ENCODE measurements at regions not wholly inside any gene's neighbourhood (a gene's known extent, or its start where the extent isn't known, plus 50 kb on each side); places are given as distances from the start of the nearest gene placed in this dataset.

DNA sequence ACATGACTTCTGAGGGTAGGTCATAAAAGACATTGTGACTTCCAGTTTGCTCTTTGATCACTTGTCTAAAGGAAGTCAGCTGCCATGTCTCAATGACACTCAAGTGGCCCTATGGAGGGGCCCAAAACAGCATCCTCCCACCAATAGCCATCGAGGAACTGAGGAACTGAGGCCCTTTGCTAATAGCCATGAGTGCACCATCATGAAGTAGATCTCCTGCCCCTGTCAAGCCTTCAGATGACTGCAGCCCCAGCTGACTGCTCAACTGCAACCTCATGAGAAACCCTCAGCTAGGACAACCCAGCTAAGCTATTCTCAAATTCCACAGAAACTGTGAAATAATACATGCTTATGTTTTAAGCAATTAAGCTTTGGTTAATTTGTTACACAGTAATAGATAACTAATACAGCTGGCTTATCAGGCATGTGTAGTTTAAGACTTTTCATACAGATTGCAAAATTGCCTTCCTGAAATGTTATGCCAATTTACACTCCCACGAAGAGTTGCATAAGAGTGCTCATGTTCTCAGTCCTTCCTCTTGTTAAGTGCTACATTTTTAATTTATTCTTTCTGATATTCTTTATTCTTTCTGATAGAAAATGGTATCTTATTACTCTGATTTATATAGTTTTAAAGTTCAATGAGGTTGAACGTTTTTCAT lies 105.6 kb upstream of the NDUFV2 start (continued):
- TF ChIP-seq CEBPB (tag; IDR thresholded peaks at IDR 0.05) (peak; percentile 91), CC2D1A (IDR thresholded peaks at IDR 0.05) (0 out of 2 replicates have a peak, but pooled peaks have one; percentile 29), RBM39 (optimal IDR thresholded peaks at IDR 0.05; ENCODE audit: low read depth, low read length) (no peak), FOXP1 (CRISPR knock-in tag; IDR thresholded peaks at IDR 0.05) (peak; percentile 40; the same call in 1 of the 2 replicates), STAT5B (CRISPR knock-in tag; IDR thresholded peaks at IDR 0.05) (no peak), CBFA2T3 (IDR thresholded peaks at IDR 0.05) (peak; percentile 12; the same call in 1 of the 2 replicates), RBM25 (IDR thresholded peaks at IDR 0.05; ENCODE audit: low read depth, low read length, severe bottlenecking) (peak; percentile 49), ZNF280A (IDR thresholded peaks at IDR 0.05; ENCODE audit: low read depth, partially characterized antibody) (peak; percentile 59), TRIM24 (IDR thresholded peaks at IDR 0.05) (peak in 1 of 2 experiments; percentile 80; a peak in 2 of 4 replicates), SMAD3 (CRISPR knock-in tag; conservative IDR thresholded peaks at IDR 0.05) (no peak)

DNA sequence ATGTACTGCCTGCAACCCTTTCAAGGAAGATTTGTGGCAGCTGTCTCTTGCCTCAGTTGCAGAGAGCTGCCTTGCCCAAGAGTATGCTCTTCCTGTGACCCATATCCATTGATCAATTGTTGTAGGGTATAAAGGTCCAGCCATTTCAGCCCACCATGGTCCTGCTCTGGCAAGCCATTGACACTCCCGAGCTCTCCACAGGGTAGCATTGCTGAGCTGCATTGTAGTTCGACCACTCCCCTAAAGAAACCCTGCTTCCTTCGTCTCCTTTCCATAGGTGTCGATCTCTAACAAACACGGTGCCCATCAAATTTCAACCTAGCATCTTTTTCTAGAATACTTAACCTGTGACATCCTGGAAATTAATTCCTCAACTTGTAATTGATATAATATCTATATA lies 104.9 kb upstream of the NDUFV2 start:
- Histone ChIP-seq H3K9me3 (replicated peaks; ENCODE audit: control insufficient read depth, insufficient read depth, low read depth, low read length) (peaks cover 13% of the 10 kb centered on the region), H3K4me2 (ENCODE audit: insufficient read depth, low read length) (no peak overlapping the region), H3K27ac (ENCODE audit: extremely low read depth, low read depth, low read length) (no peak overlapping the region), H2AFZ (ENCODE audit: low read depth, low read length) (0 out of 2 replicates have a peak overlapping the region, but pooled peaks have one; percentile 10), H3K9me1 (ENCODE audit: control insufficient read depth, insufficient read depth, low read length) (no peaks in the 10 kb centered on the region), H3K4me3 (no peak overlapping the region), H3K27me3 (ENCODE audit: control insufficient read depth in 2 of 2, insufficient read depth in 2 of 2, low read length in 2 of 2) (no peaks in the 10 kb centered on the region), H3K36me3 (ENCODE audit: control insufficient read depth, insufficient read depth, low read length) (no peaks in the 10 kb centered on the region; the same call in 2 of the 3 replicates), H3K4me1 (replicated peaks in 1 of 2; ENCODE audit: control insufficient read depth in 2 of 2, insufficient read depth in 2 of 2, low read length in 2 of 2) (peaks cover 14 to 52% of the 10 kb centered on the region in 2 experiments), H3K9ac (ENCODE audit: insufficient read depth in 1 of 2, low read depth in 2 of 2, low read length in 2 of 2) (no peak overlapping the region), H4K20me1 (replicated peaks; ENCODE audit: control insufficient read depth, insufficient read depth, low read length) (no peaks in the 10 kb centered on the region), H3K79me2 (ENCODE audit: control insufficient read depth, insufficient read depth, low read length) (no peaks in the 10 kb centered on the region)
- no TSS peak for BruUV-seq (replicated peaks)
- ATAC-seq (peak; percentile 33; the same call in 2 of the 3 replicates), FAIRE-seq (no peak), DNase-seq (ENCODE audit: extremely low read depth in 1 of 4, low spot score in 3 of 4) (peak in 2 of 4 experiments; percentile 22 to 38)
- in situ Hi-C loops (cut with MboI), result no loop called here
- 81% methylated on average over 5 of the region's 5 CpGs for WGBS (ENCODE audit: insufficient coverage, low coverage, missing lambda C conversion rate)
- ChIA-PET CTCF (ENCODE audit: low intra/inter-chr PET ratio) (no interaction called here), POLR2A (interaction anchor here (0.6 to 5.0 kb wide), 6 partner anchors 10 to 113 kb away, joined by 3 to 26 read pairs (median 4); no protein-coding TSS in a partner anchor)
- intact Hi-C loops (cut with micrococcal nuclease), result loop anchor here (2.0 kb wide), 1 partner anchor 57 kb away; no protein-coding TSS in a partner anchor
- TF ChIP-seq RAD21 (CRISPR knock-in tag; conservative IDR thresholded peaks at IDR 0.05 in 1 of 2, IDR thresholded peaks at IDR 0.05 in 1 of 2) (peak in 1 of 2 experiments; percentile 56; a peak in 2 of 4 replicates), CTCF (IDR thresholded peaks at IDR 0.05 in 2 of 3, conservative IDR thresholded peaks at IDR 0.05 in 1 of 3; ENCODE audit: insufficient read depth in 2 of 3, low read depth in 1 of 3, low read length in 3 of 3) (peak in 2 of 3 experiments; percentile 8 to 25; a peak in 1 of 6 replicates), SOX6 (IDR thresholded peaks at IDR 0.05) (no peak), ZNF77 (CRISPR knock-in tag; IDR thresholded peaks at IDR 0.05) (no peak), CHAMP1 (IDR thresholded peaks at IDR 0.05) (0 out of 2 replicates have a peak, but pooled peaks have one; percentile 31)

All from K562 (cell line).